ENCODE measurements at regions not wholly inside any gene's neighbourhood (a gene's known extent, or its start where the extent isn't known, plus 50 kb on each side); places are given as distances from the start of the nearest gene placed in this dataset.
A peak's percentile ranks its signal among the peaks of the same experiment; 100 is the strongest.
"Not testable (repeated sequence)": the region's sequence is repeated elsewhere in the genome, so short reads cannot be mapped to it uniquely, and the experiment has no call there.

- not testable (repeated sequence) for DNase-seq (ENCODE audit: low read depth, low spot score); H3K4me1 ChIP-seq (ENCODE audit: control insufficient read depth, insufficient read depth, low read length); H3K9me3 ChIP-seq (ENCODE audit: control insufficient read depth, insufficient read depth, low read length); H3K27me3 ChIP-seq (ENCODE audit: control insufficient read depth, insufficient read depth, low read length); H3K36me3 ChIP-seq (ENCODE audit: control insufficient read depth, insufficient read depth, low read length); H3K27ac ChIP-seq (ENCODE audit: low read length)
- no CpG with 5 or more reads among the region's 5 CpGs for WGBS (ENCODE audit: insufficient coverage, insufficient read length)
- H3K4me3 ChIP-seq (ENCODE audit: low read length) = peak overlapping the region; percentile 30; the same call in 1 of the 2 replicates
These were observed 590.8 kb upstream of the MDGA2 start for GRCh38 chr14:48266201-48266600.

DNA sequence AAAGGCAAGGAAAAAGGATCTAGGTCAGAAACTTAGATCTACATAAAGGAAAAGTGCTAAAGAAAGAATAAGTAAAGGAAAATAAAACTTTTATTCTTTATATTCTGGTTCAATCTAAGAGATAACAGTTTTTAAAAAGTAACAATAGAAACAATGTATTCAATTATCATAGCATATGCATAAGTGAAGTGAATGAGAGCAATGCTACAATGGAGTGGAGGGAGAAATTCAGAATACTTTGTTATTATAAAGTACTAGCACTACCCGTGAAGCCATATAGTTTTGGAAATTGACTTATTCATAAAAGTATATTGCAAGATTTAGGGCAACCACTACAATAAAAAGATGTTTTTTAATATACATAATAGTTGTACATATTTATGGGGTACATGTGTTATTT lies 586.0 kb upstream of the MDGA2 start:
- Histone ChIP-seq H3K4me1 (ENCODE audit: control insufficient read depth, insufficient read depth, low read length) (no peaks in the 10 kb centered on the region; the same call in 1 of the 2 replicates), H3K4me3 (ENCODE audit: low read length) (no peak overlapping the region), H3K27me3 (ENCODE audit: control insufficient read depth, insufficient read depth, low read length) (no peaks in the 10 kb centered on the region), H3K27ac (ENCODE audit: low read length) (no peak overlapping the region), H3K9me3 (ENCODE audit: control insufficient read depth, insufficient read depth, low read length) (no peaks in the 10 kb centered on the region), H3K36me3 (ENCODE audit: control insufficient read depth, insufficient read depth, low read length) (peaks cover 3% of the 10 kb centered on the region; the same call in 1 of the 2 replicates)
- no peak for DNase-seq (ENCODE audit: low read depth, low spot score)
- no CpG with 5 or more reads among the region's 1 CpG for WGBS (ENCODE audit: insufficient coverage, insufficient read length)

DNA sequence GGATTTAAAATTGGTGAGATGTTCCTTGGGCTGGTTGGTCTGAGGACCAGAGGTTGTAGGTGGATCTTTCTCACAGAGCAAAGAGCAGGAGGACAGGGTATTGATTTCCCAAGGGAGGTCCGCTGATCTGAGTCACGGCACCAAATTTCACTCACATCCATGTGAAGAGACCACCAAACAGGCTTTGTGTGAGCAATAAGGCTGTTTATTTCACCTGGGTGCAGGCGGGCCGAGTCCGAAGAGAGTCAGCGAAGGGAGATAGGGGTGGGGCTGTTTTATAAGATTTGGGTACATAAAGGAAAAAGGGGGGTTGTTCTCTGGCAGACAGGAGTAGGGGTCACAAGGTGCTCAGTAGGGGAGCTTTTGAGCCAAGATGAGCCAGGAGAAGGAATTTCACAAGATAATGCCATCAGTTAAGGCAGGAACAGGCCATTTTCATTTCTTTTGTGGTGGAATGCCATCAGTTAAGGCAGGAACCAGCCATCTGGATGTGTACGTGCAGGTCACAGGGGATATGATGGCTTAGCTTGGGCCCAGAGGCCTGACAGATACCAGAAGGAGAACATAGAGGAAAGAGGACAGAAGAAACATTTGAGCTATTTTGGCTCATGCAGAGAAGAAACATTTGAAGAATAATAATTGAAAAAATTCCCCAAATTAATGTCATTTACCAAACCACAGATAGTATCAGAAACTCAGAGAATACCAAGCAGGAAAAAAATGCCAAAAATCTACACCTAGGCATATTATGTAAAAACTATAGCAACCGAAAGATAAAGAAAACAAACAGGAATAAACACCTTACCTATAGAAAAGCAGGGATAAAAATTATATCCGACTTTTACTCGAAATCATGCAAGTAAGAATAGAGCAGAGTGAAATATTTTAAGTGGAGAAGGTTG lies 585.2 kb upstream of the MDGA2 start:
- WGBS (ENCODE audit: insufficient coverage, insufficient read length) = no CpG with 5 or more reads among the region's 10 CpGs
- not testable (repeated sequence) for H3K27ac ChIP-seq (ENCODE audit: low read length); DNase-seq (ENCODE audit: low read depth, low spot score); H3K36me3 ChIP-seq (ENCODE audit: control insufficient read depth, insufficient read depth, low read length); H3K4me1 ChIP-seq (ENCODE audit: control insufficient read depth, insufficient read depth, low read length); H3K9me3 ChIP-seq (ENCODE audit: control insufficient read depth, insufficient read depth, low read length); H3K27me3 ChIP-seq (ENCODE audit: control insufficient read depth, insufficient read depth, low read length)
- peak overlapping the region; percentile 71; the same call in 1 of the 2 replicates for H3K4me3 ChIP-seq (ENCODE audit: low read length)

GRCh38 chr14:48259876-48260275 lies 584.5 kb upstream of the MDGA2 start:
- not testable (repeated sequence) for H3K27me3 ChIP-seq (ENCODE audit: control insufficient read depth, insufficient read depth, low read length); H3K27ac ChIP-seq (ENCODE audit: low read length); DNase-seq (ENCODE audit: low read depth, low spot score); H3K4me1 ChIP-seq (ENCODE audit: control insufficient read depth, insufficient read depth, low read length); H3K9me3 ChIP-seq (ENCODE audit: control insufficient read depth, insufficient read depth, low read length); H3K36me3 ChIP-seq (ENCODE audit: control insufficient read depth, insufficient read depth, low read length)
- WGBS (ENCODE audit: insufficient coverage, insufficient read length) = no CpG with 5 or more reads among the region's 8 CpGs
- peak overlapping the region; percentile 71 for H3K4me3 ChIP-seq (ENCODE audit: low read length)

GRCh38 chr14:48259232-48259631 lies 583.8 kb upstream of the MDGA2 start:
- DNase-seq (ENCODE audit: low read depth, low spot score); H3K27me3 ChIP-seq (ENCODE audit: control insufficient read depth, insufficient read depth, low read length); H3K4me1 ChIP-seq (ENCODE audit: control insufficient read depth, insufficient read depth, low read length); H3K36me3 ChIP-seq (ENCODE audit: control insufficient read depth, insufficient read depth, low read length); H3K9me3 ChIP-seq (ENCODE audit: control insufficient read depth, insufficient read depth, low read length); H3K27ac ChIP-seq (ENCODE audit: low read length): not testable (repeated sequence)
- peak overlapping the region; percentile 71 for H3K4me3 ChIP-seq (ENCODE audit: low read length)
- WGBS (ENCODE audit: insufficient coverage, insufficient read length) = no CpG with 5 or more reads among the region's 5 CpGs

GRCh38 chr14:48258703-48259102 lies 583.3 kb upstream of the MDGA2 start:
- H3K4me1 ChIP-seq (ENCODE audit: control insufficient read depth, insufficient read depth, low read length); H3K36me3 ChIP-seq (ENCODE audit: control insufficient read depth, insufficient read depth, low read length); H3K27me3 ChIP-seq (ENCODE audit: control insufficient read depth, insufficient read depth, low read length); H3K9me3 ChIP-seq (ENCODE audit: control insufficient read depth, insufficient read depth, low read length); DNase-seq (ENCODE audit: low read depth, low spot score); H3K27ac ChIP-seq (ENCODE audit: low read length): not testable (repeated sequence)
- WGBS (ENCODE audit: insufficient coverage, insufficient read length) = no CpG with 5 or more reads among the region's 9 CpGs
- peak overlapping the region; percentile 71; the same call in 1 of the 2 replicates for H3K4me3 ChIP-seq (ENCODE audit: low read length)

DNA sequence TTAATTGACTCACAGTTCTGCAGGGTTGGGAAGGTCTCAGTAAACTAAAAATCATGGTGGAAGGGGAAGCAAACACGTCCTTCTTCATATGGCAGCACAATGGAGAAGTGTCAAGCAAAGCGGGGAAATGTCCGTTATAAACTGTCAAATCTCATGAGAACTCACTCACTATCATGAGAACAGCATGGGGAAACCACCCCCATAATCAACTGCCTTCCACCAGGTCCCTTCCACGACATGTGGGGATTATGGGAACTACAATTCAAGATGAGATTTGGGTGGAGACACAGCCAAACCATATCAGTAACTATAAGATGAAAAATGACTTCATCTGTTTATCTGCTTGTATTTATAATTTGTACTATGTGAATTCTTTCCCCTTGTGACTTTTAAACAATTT lies 577.6 kb upstream of the MDGA2 start:
- Histone ChIP-seq H3K9me3 (ENCODE audit: control insufficient read depth, insufficient read depth, low read length) (no peaks in the 10 kb centered on the region), H3K36me3 (ENCODE audit: control insufficient read depth, insufficient read depth, low read length) (peaks cover 3% of the 10 kb centered on the region; the same call in 1 of the 2 replicates), H3K4me1 (ENCODE audit: control insufficient read depth, insufficient read depth, low read length) (no peaks in the 10 kb centered on the region), H3K4me3 (ENCODE audit: low read length) (no peak overlapping the region; the same call in 1 of the 2 replicates), H3K27me3 (ENCODE audit: control insufficient read depth, insufficient read depth, low read length) (no peaks in the 10 kb centered on the region), H3K27ac (ENCODE audit: low read length) (no peak overlapping the region)
- DNase-seq (ENCODE audit: low read depth, low spot score) = no peak
- no CpG with 5 or more reads among the region's 4 CpGs for WGBS (ENCODE audit: insufficient coverage, insufficient read length)

GRCh38 chr14:48251290-48251689 lies 575.9 kb upstream of the MDGA2 start:
- WGBS (ENCODE audit: insufficient coverage, insufficient read length) = no CpG with 5 or more reads among the region's 5 CpGs

GRCh38 chr14:48250575-48250974 lies 575.2 kb upstream of the MDGA2 start:
- DNase-seq (ENCODE audit: low read depth, low spot score) = no peak
- no CpG with 5 or more reads among the region's 5 CpGs for WGBS (ENCODE audit: insufficient coverage, insufficient read length)
- Histone ChIP-seq H3K27me3 (ENCODE audit: control insufficient read depth, insufficient read depth, low read length) (no peaks in the 10 kb centered on the region), H3K4me1 (ENCODE audit: control insufficient read depth, insufficient read depth, low read length) (no peaks in the 10 kb centered on the region), H3K36me3 (ENCODE audit: control insufficient read depth, insufficient read depth, low read length) (no peaks in the 10 kb centered on the region; the same call in 1 of the 2 replicates), H3K9me3 (ENCODE audit: control insufficient read depth, insufficient read depth, low read length) (no peaks in the 10 kb centered on the region), H3K27ac (ENCODE audit: low read length) (no peak overlapping the region), H3K4me3 (ENCODE audit: low read length) (no peak overlapping the region)

More at GRCh38 chr14:48251290-48251689, 575.9 kb upstream of the MDGA2 start:
- no peak for DNase-seq (ENCODE audit: low read depth, low spot score)
- H3K4me1 ChIP-seq (ENCODE audit: control insufficient read depth, insufficient read depth, low read length) = no peaks in the 10 kb centered on the region
- H3K36me3 ChIP-seq (ENCODE audit: control insufficient read depth, insufficient read depth, low read length) = no peaks in the 10 kb centered on the region; the same call in 1 of the 2 replicates
- H3K4me3 ChIP-seq (ENCODE audit: low read length) = no peak overlapping the region
- no peaks in the 10 kb centered on the region for H3K27me3 ChIP-seq (ENCODE audit: control insufficient read depth, insufficient read depth, low read length)
- H3K9me3 ChIP-seq (ENCODE audit: control insufficient read depth, insufficient read depth, low read length) = no peaks in the 10 kb centered on the region
- H3K27ac ChIP-seq (ENCODE audit: low read length) = no peak overlapping the region

GRCh38 chr14:48247977-48248376 lies 572.6 kb upstream of the MDGA2 start:
- Histone ChIP-seq H3K36me3 (ENCODE audit: control insufficient read depth, insufficient read depth, low read length) (no peaks in the 10 kb centered on the region; the same call in 1 of the 2 replicates), H3K27me3 (ENCODE audit: control insufficient read depth, insufficient read depth, low read length) (no peaks in the 10 kb centered on the region), H3K9me3 (ENCODE audit: control insufficient read depth, insufficient read depth, low read length) (no peaks in the 10 kb centered on the region), H3K4me1 (ENCODE audit: control insufficient read depth, insufficient read depth, low read length) (no peaks in the 10 kb centered on the region), H3K27ac (ENCODE audit: low read length) (no peak overlapping the region), H3K4me3 (ENCODE audit: low read length) (no peak overlapping the region)
- no CpG with 5 or more reads among the region's 2 CpGs for WGBS (ENCODE audit: insufficient coverage, insufficient read length)
- DNase-seq (ENCODE audit: low read depth, low spot score) = no peak

Measured in iPS DF 6.9 (cell line).